HG02938 (cell line): ENCODE measurements at regions not wholly inside any gene's neighbourhood (a gene's known extent, or its start where the extent isn't known, plus 50 kb on each side); places are given as distances from the start of the nearest gene placed in this dataset.

Experiments used
- ATAC-seq: cut with Tn5 transposase; IDR thresholded peaks from one replicate; pipeline ENCODE4 v1.9.1; 2021; ENCODE audit warnings: mild to moderate bottlenecking, moderate library complexity; ENCODE audit not compliant: unreplicated experiment

GRCh38 chr18:78698914-78699313 is 280.7 kb upstream of the SALL3 start:
- ATAC-seq, result no peak

- ATAC-seq, result no peak
These were observed 280.1 kb upstream of the SALL3 start for GRCh38 chr18:78699499-78699898.

GRCh38 chr18:78701771-78702396 is 277.7 kb upstream of the SALL3 start:
- no peak for ATAC-seq

GRCh38 chr18:78703291-78703690 is 276.3 kb upstream of the SALL3 start:
- ATAC-seq, result no peak

GRCh38 chr18:78704971-78705461 is 274.6 kb upstream of the SALL3 start:
- no peak for ATAC-seq

GRCh38 chr18:78709261-78709809 is 270.3 kb upstream of the SALL3 start:
- ATAC-seq, result no peak

GRCh38 chr18:78711316-78711715 is 268.3 kb upstream of the SALL3 start:
- ATAC-seq, result no peak

GRCh38 chr18:78711971-78712370 is 267.6 kb upstream of the SALL3 start:
- no peak for ATAC-seq

- no peak for ATAC-seq
These were observed 266.5 kb upstream of the SALL3 start for GRCh38 chr18:78713069-78713468.

- ATAC-seq, result no peak
These were observed 265.9 kb upstream of the SALL3 start for GRCh38 chr18:78713726-78714125.

- no peak for ATAC-seq
These were observed 263.6 kb upstream of the SALL3 start for GRCh38 chr18:78716022-78716421.

GRCh38 chr18:78716581-78716980 is 263.0 kb upstream of the SALL3 start:
- no peak for ATAC-seq

- no peak for ATAC-seq
These were observed 262.4 kb upstream of the SALL3 start for GRCh38 chr18:78717051-78717765.

- no peak for ATAC-seq
These were observed 261.9 kb upstream of the SALL3 start for GRCh38 chr18:78717766-78718150.

- ATAC-seq, result no peak
These were observed 259.8 kb upstream of the SALL3 start for GRCh38 chr18:78719821-78720220.

- ATAC-seq, result no peak
These were observed 259.0 kb upstream of the SALL3 start for GRCh38 chr18:78720456-78721237.

GRCh38 chr18:78721238-78721875 is 258.3 kb upstream of the SALL3 start:
- no peak for ATAC-seq

- ATAC-seq, result no peak
These were observed 257.6 kb upstream of the SALL3 start for GRCh38 chr18:78721981-78722380.

GRCh38 chr18:78722386-78722785 is 257.2 kb upstream of the SALL3 start:
- ATAC-seq, result no peak

- no peak for ATAC-seq
These were observed 256.5 kb upstream of the SALL3 start for GRCh38 chr18:78722929-78723710.
